Uterus (tissue), 2 donors: ENCODE measurements at regions not wholly inside any gene's neighbourhood (a gene's known extent, or its start where the extent isn't known, plus 50 kb on each side); places are given as distances from the start of the nearest gene placed in this dataset.

Experiments
- POLR2A ChIP-seq, 2 donors: fragments of 450-650 bp; IDR thresholded peaks; one replicate each; pipeline ENCODE4 v1.6.1; 2016; ENCODE audit warnings: antibody characterized with exemption in 2 of 2, mild to moderate bottlenecking in 1 of 2, moderate library complexity in 1 of 2
- TF ChIP-seq, protein P1 (sequence below), 4 experiments: fragments of 200-600 bp in 2 of 4; fragments of 450-650 bp in 2 of 4; sonication (generic) in 2 of 4; IDR thresholded peaks; one replicate each; pipeline ENCODE4 v1.5.1; 2016 to 2019; ENCODE audit warnings: antibody characterized with exemption in 4 of 4, mild to moderate bottlenecking in 2 of 4, moderate library complexity in 1 of 4

DNA sequence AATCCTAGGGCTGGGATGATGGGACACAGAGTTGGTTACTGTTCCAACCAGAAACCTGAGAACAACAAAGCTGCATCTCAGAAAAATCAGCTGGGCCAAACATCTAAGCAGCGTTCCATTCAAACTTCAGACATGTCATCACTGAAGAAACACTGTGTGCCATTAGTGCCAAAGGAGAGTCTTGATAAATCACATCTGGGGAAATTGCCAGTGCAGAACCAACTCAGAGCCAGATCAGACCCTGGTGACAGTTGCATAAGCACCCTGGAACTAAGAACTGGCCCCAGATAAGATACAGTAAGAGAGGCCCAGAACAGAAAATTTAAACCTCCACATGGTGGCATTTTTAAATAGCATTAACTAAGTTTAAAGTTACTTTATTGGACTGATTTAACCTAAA is 482.8 kb downstream of the PRKD1 start:
- no peak for TF ChIP-seq POLR2A (IDR thresholded peaks at IDR 0.05)
- TF ChIP-seq, protein P1, sequence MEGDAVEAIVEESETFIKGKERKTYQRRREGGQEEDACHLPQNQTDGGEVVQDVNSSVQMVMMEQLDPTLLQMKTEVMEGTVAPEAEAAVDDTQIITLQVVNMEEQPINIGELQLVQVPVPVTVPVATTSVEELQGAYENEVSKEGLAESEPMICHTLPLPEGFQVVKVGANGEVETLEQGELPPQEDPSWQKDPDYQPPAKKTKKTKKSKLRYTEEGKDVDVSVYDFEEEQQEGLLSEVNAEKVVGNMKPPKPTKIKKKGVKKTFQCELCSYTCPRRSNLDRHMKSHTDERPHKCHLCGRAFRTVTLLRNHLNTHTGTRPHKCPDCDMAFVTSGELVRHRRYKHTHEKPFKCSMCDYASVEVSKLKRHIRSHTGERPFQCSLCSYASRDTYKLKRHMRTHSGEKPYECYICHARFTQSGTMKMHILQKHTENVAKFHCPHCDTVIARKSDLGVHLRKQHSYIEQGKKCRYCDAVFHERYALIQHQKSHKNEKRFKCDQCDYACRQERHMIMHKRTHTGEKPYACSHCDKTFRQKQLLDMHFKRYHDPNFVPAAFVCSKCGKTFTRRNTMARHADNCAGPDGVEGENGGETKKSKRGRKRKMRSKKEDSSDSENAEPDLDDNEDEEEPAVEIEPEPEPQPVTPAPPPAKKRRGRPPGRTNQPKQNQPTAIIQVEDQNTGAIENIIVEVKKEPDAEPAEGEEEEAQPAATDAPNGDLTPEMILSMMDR (IDR thresholded peaks at IDR 0.05) = no peak
